OCI-LY3 (cell line): ENCODE measurements at regions not wholly inside any gene's neighbourhood (a gene's known extent, or its start where the extent isn't known, plus 50 kb on each side); places are given as distances from the start of the nearest gene placed in this dataset.

Experiments
- H2AFZ ChIP-seq: fragments of 200-600, 300-600 bp; shearing (Covaris generic); 2 replicates; pipeline ENCODE4 v1.6.0; 2014; ENCODE audit warnings: antibody characterized with exemption, low read depth, low read length
- H3K27ac ChIP-seq: fragments of 200-600, 300-600 bp; sonication (generic); 2 replicates; pipeline ENCODE4 v1.5.1; 2014; ENCODE audit warnings: mild to moderate bottlenecking, low read length, moderate library complexity, mixed read lengths
- H3K27me3 ChIP-seq: fragments of 200-600, 300-600 bp; sonication (generic); 2 replicates; pipeline ENCODE4 v1.6.1; 2014; ENCODE audit warnings: low read depth, low read length, mixed read lengths
- H3K36me3 ChIP-seq: fragments of 200-600, 300-600 bp; sonication (generic); replicated peaks from 2 replicates; pipeline ENCODE3; 2014; ENCODE audit warnings: low read depth, low read length, mixed read lengths
- H3K4me1 ChIP-seq: fragments of 300-600, 200-600 bp; sonication (generic); 2 replicates; pipeline ENCODE4 v1.6.1; 2014; ENCODE audit warnings: low read length, mixed read lengths
- H3K4me2 ChIP-seq: fragments of 200-600, 300-600 bp; sonication (generic); 2 replicates; pipeline ENCODE4 v1.6.1; 2014; ENCODE audit warnings: low read length, mixed read lengths
- H3K4me3 ChIP-seq: fragments of 300-600, 200-600 bp; sonication (generic); 2 replicates; pipeline ENCODE4 v1.5.1; 2014; ENCODE audit warnings: antibody characterized with exemption, mild to moderate bottlenecking, low read length, moderate library complexity
- H3K79me2 ChIP-seq: fragments of 300-600, 200-600 bp; shearing (Covaris generic); 2 replicates; pipeline ENCODE4 v1.6.1; 2014; ENCODE audit warnings: mild to moderate bottlenecking, low read length, mixed read lengths
- H3K9ac ChIP-seq: fragments of 300-600, 200-600 bp; shearing (Covaris generic); 2 replicates; pipeline ENCODE4 v1.6.0; 2014; ENCODE audit warnings: mild to moderate bottlenecking, low read length, moderate library complexity
- H3K9me3 ChIP-seq: fragments of 200-600, 300-600 bp; shearing (Covaris generic); 2 replicates; pipeline ENCODE4 v1.6.1; 2014; ENCODE audit warnings: low read length, mixed read lengths; ENCODE audit not compliant: insufficient read depth
- H4K20me1 ChIP-seq: fragments of 200-600, 300-600 bp; sonication (generic); 2 replicates; pipeline ENCODE4 v1.6.1; 2016; ENCODE audit warnings: low read length, mixed read lengths; ENCODE audit not compliant: insufficient read depth
- EZH2phosphoT487 ChIP-seq: fragments of 200-600 bp; shearing (Covaris generic); IDR thresholded peaks from 2 replicates; pipeline ENCODE4 v1.6.1; 2018; ENCODE audit warnings: antibody characterized with exemption, mixed run types, low read depth
- TF ChIP-seq, protein P1 (sequence below): fragments of 200-600, 300-600 bp; sonication (generic); IDR thresholded peaks from 2 replicates; pipeline ENCODE4 v1.5.1; 2014; ENCODE audit warnings: antibody characterized with exemption, low read length, low read depth

DNA sequence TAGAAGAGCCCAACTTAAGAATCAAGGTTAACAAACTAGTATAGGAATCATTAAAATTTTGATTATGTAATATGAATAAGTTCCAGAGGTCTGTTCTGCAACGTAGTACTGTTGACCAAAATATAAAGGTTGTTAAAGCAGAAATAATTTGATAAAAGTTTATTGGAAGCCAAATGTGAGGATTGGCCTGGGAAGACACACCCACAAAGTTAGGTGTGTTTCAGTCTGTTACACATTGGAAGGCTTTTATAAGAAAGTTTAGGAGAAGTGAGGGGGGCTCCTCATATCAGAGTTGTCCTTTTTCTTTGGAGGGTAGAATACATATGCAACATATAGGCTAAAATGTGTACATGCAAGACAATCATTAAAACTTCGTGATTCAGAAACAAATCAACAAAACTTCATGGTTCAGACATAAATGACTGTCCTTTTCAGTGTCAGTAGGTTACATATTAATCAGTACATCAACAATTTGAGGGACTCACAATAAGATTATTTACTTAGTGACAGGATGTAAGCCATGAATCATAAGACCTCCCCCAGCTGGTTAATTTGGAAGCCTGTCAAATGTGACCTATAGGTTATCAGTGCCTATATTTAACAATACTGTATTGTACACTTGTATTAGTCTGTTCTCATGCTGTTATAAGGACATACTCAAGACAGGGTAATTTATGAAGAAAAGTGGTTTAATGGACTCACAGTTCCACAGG, 245.0 kb upstream of the B3GALT2 start:
- Histone ChIP-seq H3K9me3 (peaks cover 26% of the 10 kb centered on the region; the same call in 1 of the 2 replicates), H3K4me1 (no peaks in the 10 kb centered on the region), H3K4me2 (no peak overlapping the region), H3K79me2 (no peaks in the 10 kb centered on the region), H3K36me3 (peaks cover 9% of the 10 kb centered on the region), H4K20me1 (no peaks in the 10 kb centered on the region), H3K27me3 (no peaks in the 10 kb centered on the region), H3K4me3 (no peak overlapping the region), H3K27ac (no peak overlapping the region), H3K9ac (no peak overlapping the region), H2AFZ (no peak overlapping the region)
- TF ChIP-seq, protein P1, sequence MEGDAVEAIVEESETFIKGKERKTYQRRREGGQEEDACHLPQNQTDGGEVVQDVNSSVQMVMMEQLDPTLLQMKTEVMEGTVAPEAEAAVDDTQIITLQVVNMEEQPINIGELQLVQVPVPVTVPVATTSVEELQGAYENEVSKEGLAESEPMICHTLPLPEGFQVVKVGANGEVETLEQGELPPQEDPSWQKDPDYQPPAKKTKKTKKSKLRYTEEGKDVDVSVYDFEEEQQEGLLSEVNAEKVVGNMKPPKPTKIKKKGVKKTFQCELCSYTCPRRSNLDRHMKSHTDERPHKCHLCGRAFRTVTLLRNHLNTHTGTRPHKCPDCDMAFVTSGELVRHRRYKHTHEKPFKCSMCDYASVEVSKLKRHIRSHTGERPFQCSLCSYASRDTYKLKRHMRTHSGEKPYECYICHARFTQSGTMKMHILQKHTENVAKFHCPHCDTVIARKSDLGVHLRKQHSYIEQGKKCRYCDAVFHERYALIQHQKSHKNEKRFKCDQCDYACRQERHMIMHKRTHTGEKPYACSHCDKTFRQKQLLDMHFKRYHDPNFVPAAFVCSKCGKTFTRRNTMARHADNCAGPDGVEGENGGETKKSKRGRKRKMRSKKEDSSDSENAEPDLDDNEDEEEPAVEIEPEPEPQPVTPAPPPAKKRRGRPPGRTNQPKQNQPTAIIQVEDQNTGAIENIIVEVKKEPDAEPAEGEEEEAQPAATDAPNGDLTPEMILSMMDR = no peak
- no peak for TF ChIP-seq EZH2phosphoT487

DNA sequence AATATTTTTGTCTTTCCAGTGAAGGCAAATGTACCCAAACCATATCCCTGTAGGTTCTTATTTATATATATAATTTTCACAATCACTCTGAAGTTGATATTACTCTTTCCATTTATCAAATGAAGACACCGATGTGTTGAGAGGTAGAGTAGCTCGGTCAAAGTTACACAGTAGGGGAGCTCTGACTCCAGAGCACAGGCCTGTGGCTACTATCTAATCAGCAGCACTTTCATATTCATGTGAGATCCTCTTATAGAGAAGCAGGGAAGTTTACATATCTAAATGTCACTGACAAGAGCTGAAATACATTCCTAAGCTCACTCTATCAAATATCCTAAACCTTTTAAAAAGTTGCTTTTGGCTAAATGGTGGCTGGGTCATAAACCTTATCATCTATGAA, 241.1 kb upstream of the B3GALT2 start:
- TF ChIP-seq, protein P1 = no peak
- TF ChIP-seq EZH2phosphoT487 = no peak
- Histone ChIP-seq H3K36me3 (no peaks in the 10 kb centered on the region), H3K9ac (no peak overlapping the region), H3K9me3 (peaks cover 7% of the 10 kb centered on the region; the same call in 1 of the 2 replicates), H3K79me2 (no peaks in the 10 kb centered on the region), H4K20me1 (no peaks in the 10 kb centered on the region), H2AFZ (no peak overlapping the region), H3K27ac (no peak overlapping the region), H3K27me3 (no peaks in the 10 kb centered on the region), H3K4me1 (no peaks in the 10 kb centered on the region), H3K4me2 (no peak overlapping the region), H3K4me3 (no peak overlapping the region)

DNA sequence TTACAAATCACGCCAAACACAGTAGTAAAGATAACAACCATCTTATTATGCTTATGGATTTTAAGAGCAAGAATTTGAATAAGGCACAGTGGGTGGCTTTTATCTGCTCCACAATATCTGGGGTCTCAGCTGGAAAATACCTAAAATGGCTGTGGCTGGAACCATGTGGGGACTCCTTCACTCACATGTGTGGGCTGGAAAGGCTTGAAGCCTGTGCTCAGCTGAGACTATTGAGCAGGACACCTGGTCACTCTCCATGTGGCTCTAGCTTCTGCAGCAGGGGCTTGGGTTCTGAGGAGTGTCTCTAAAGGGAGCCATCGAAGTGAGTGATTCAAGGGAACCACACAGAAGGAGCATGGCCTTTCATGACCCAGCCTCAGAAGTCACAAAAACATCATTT, 239.6 kb upstream of the B3GALT2 start:
- no peak overlapping the region for H3K4me2 ChIP-seq
- no peak overlapping the region for H3K9ac ChIP-seq
- H3K27me3 ChIP-seq = no peaks in the 10 kb centered on the region
- H4K20me1 ChIP-seq = no peaks in the 10 kb centered on the region
- TF ChIP-seq EZH2phosphoT487 = no peak
- TF ChIP-seq, protein P1 = no peak
- H2AFZ ChIP-seq = no peak overlapping the region
- no peaks in the 10 kb centered on the region for H3K9me3 ChIP-seq
- H3K4me3 ChIP-seq = no peak overlapping the region
- no peak overlapping the region for H3K27ac ChIP-seq
- H3K79me2 ChIP-seq = no peaks in the 10 kb centered on the region
- no peaks in the 10 kb centered on the region for H3K36me3 ChIP-seq
- no peaks in the 10 kb centered on the region for H3K4me1 ChIP-seq

DNA sequence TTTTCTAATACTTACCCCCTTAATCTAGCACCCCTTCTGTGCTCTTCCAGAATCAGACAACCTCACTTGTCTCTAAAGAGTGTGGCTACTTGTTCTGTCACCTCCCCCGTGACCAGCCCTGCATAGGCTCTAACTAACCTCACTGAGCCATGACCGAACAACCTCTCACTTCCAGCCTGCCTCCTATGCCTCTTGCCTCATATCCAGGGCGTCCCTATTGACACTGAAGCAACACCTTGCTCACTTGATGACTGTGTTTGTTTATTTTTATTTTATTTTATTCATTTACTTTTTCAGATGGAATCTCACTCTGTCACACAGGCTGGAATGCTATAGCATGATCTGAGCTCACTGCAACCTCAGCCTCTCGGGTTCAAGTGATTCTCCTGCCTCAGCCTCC, 235.1 kb upstream of the B3GALT2 start:
- Histone ChIP-seq H3K36me3 (no peaks in the 10 kb centered on the region), H3K4me1 (peaks cover 14% of the 10 kb centered on the region), H3K4me2 (no peak overlapping the region), H3K27me3 (no peaks in the 10 kb centered on the region), H3K27ac (no peak overlapping the region), H3K9ac (no peak overlapping the region), H3K9me3 (no peaks in the 10 kb centered on the region), H2AFZ (no peak overlapping the region), H4K20me1 (no peaks in the 10 kb centered on the region), H3K4me3 (no peak overlapping the region), H3K79me2 (no peaks in the 10 kb centered on the region)
- no peak for TF ChIP-seq EZH2phosphoT487
- TF ChIP-seq, protein P1 = no peak
